NCI-H146 treated with DMSO at 0.1 percent for 48 hours (cell line): ENCODE measurements at regions not wholly inside any gene's neighbourhood (a gene's known extent, or its start where the extent isn't known, plus 50 kb on each side); places are given as distances from the start of the nearest gene placed in this dataset.

Experiments used
- DNase-seq: peaks from one replicate; lab custom pipeline; 2025; ENCODE audit not compliant: unreplicated experiment; lab: John Stamatoyannopoulos, UW

- DNase-seq, result no peak
Observed at GRCh38 chr4:56241500-56241899, 145.8 kb downstream of the AASDH start.

GRCh38 chr4:56240554-56241174 lies 146.6 kb downstream of the AASDH start:
- peak; percentile 10 for DNase-seq

- no peak for DNase-seq
Observed at GRCh38 chr4:56238251-56238650, 149.0 kb downstream of the AASDH start.

- DNase-seq, result no peak
Observed at GRCh38 chr4:56235725-56236124, 151.6 kb downstream of the AASDH start.

- DNase-seq, result no peak
Observed at GRCh38 chr4:56235011-56235410, 152.3 kb downstream of the AASDH start.

- DNase-seq, result no peak
Observed at GRCh38 chr4:56234098-56234497, 153.2 kb downstream of the AASDH start.

- DNase-seq, result no peak
Observed at GRCh38 chr4:56231410-56231809, 155.9 kb downstream of the AASDH start.

GRCh38 chr4:56229947-56230346 lies 157.3 kb downstream of the AASDH start:
- DNase-seq, result no peak

- DNase-seq, result no peak
Observed at GRCh38 chr4:56227301-56227835, 159.9 kb downstream of the AASDH start.

GRCh38 chr4:56226579-56226978 lies 160.7 kb downstream of the AASDH start:
- DNase-seq, result no peak

GRCh38 chr4:56224641-56225040 lies 162.7 kb downstream of the AASDH start:
- no peak for DNase-seq

GRCh38 chr4:56222514-56222913 lies 164.8 kb downstream of the AASDH start:
- DNase-seq, result no peak

GRCh38 chr4:56220261-56220660 lies 167.0 kb downstream of the AASDH start:
- no peak for DNase-seq

- DNase-seq, result no peak
Observed at GRCh38 chr4:56219447-56219846, 167.8 kb downstream of the AASDH start.

GRCh38 chr4:56218230-56218895 lies 168.9 kb downstream of the AASDH start:
- DNase-seq, result no peak

- DNase-seq, result no peak
Observed at GRCh38 chr4:56217343-56217890, 169.9 kb downstream of the AASDH start.

- peak; percentile 94 for DNase-seq
Observed at GRCh38 chr4:56215901-56216300, 171.4 kb downstream of the AASDH start.

GRCh38 chr4:56215141-56215783 lies 172.0 kb downstream of the AASDH start:
- DNase-seq, result peak; percentile 64

GRCh38 chr4:56213543-56213942 lies 173.7 kb downstream of the AASDH start:
- DNase-seq, result no peak

GRCh38 chr4:56212774-56213173 lies 174.5 kb downstream of the AASDH start:
- DNase-seq, result no peak

GRCh38 chr4:56211202-56211601 lies 176.1 kb downstream of the AASDH start:
- DNase-seq, result no peak

GRCh38 chr4:56210397-56210796 lies 176.9 kb downstream of the AASDH start:
- no peak for DNase-seq
